Activated naive CD4-positive, alpha-beta T cell (primary cell): ENCODE measurements at regions not wholly inside any gene's neighbourhood (a gene's known extent, or its start where the extent isn't known, plus 50 kb on each side); places are given as distances from the start of the nearest gene placed in this dataset.
"Not testable (repeated sequence)": the region's sequence is repeated elsewhere in the genome, so short reads cannot be mapped to it uniquely, and the experiment has no call there.

Experiments
- DNase-seq, 4 experiments: peaks; one replicate each; lab custom pipeline; 2025; lab: John Stamatoyannopoulos, UW

DNA sequence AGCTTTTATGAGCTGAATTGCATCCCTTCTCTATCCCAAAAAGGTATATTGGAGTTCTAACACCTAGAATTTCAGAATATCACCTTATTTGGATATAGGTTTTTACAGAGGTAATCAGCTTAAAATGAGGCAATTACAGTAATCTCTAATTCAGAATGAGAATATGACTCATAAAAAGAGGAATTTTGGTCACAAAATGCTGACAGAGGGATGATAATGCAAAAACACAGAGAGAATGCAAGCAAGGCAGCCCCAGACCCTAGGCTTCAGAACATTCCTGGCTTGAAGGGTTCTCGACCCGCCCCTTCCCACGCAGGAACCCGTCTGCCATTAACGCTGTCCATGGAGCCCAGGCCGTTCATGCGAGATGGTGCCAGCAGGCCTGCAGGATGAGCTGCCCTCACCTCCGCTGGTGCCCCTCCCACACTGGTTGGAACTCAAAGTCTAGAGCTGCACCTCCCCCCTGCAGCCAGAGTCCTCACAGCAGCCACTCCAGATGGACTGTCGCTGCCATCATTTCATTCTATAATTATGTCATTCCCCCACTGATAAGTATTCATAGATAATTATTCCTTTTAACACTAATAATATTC is 1173.4 kb upstream of the ACO1 start:
- DNase-seq = no peak

DNA sequence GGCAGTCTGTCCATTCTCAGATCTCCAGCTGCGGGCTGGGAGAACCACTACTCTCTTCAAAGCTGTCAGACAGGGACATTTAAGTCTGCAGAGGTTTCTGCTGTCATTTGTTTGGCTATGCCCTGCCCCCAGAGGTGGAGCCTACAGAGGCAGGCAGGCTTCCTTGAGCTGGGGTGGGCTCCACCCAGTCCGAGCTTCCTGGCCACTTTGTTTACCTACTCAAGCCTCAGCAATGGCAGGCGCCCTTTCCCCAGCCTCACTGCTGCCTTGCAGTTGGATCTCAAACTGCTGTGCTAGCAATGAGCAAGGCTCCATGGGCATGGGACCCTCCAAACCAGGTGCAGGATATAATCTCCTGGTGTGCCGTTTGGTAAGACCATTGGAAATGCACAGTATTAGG is 1154.5 kb upstream of the ACO1 start:
- not testable (repeated sequence) for DNase-seq

DNA sequence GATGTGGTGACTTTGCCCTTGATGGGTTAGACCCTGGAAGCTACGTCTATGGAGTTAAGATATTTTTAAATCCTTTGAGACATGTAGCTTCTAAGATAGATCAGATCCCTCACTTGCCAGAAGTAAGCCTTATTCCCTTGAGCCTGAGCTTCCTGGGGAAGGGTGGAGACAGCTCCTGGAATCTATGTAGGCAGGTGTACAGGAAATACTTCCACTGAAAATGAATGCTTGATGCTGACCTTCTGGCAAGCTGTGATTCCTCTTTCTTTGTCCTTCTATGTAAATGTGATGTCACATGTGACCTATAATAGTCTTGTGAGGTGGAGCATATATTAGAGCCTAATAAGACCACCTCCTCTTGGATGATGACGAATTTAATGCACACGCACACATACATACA is 1152.0 kb upstream of the ACO1 start:
- DNase-seq = no peak

DNA sequence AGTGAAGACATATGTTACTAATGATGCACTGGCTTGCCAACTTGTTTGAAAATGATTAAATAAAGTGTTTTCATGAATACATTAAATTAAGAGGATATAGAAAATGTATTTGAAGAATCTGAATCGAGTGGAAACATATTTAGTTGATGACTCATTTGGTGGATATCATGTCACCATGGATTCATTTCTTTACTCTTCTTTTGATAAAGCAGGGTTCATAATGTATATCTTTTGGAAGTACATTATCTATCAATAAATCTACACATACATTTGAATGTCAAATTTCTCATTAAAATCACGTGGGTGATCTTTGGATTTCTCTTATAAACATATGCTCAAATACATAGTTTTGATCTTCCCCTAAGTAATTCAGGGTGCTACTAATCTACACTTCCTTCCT is 1148.1 kb upstream of the ACO1 start:
- DNase-seq = no peak

DNA sequence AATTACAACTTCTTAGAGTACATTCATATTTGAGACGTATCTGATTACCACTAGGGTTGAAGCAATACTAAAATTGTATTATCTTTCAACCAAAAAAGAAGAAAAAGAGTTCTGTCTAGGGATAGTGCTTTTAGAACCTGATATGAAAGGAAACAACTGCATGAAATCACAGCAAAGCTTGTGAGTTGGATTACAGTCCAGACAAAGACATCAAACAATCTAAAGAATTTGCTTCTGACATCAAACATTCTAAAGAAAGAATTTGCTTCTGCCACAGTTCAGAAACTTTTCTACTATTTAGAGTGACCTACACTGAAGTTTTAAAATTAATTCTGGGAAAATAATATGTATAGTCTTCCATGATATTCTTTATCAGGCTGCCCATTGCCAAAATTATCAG is 1141.1 kb upstream of the ACO1 start:
- DNase-seq = no peak

DNA sequence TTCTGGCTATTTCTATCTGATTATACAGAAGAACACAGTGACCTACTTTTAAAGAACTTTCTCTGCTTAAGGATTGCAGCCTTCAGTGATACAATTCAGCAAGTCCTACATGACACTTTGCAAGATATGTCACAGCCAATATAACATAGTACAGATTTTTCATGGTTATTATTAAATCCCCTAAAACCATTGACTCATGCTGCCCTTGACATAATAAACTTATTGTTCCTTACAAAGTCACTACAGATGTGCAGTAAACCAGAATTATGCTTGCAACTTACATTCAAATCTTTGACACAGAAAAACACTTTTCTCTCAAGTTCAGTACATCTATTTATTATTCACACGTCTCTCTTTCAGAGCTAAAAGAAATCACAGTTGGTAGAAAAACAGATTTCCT is 1136.3 kb upstream of the ACO1 start:
- no peak for DNase-seq

DNA sequence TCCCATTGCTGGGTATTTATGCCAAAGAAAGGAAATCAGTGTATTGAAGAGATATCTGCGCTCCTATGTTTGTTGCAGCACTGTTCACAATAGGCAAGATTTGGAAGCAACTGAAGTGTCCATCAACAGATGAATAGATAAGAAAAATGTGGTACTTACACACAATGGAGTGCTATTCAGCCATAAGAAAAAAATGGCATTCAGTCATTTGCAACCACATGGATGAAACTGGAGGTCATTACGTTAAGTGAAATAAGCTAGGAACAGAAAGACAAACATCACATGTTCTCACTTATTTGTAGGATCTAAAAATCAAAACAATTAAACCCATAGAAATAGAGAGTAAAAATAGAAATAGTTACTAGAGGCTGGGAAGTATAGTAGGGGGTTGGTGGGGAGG is 1133.1 kb upstream of the ACO1 start:
- no peak for DNase-seq

DNA sequence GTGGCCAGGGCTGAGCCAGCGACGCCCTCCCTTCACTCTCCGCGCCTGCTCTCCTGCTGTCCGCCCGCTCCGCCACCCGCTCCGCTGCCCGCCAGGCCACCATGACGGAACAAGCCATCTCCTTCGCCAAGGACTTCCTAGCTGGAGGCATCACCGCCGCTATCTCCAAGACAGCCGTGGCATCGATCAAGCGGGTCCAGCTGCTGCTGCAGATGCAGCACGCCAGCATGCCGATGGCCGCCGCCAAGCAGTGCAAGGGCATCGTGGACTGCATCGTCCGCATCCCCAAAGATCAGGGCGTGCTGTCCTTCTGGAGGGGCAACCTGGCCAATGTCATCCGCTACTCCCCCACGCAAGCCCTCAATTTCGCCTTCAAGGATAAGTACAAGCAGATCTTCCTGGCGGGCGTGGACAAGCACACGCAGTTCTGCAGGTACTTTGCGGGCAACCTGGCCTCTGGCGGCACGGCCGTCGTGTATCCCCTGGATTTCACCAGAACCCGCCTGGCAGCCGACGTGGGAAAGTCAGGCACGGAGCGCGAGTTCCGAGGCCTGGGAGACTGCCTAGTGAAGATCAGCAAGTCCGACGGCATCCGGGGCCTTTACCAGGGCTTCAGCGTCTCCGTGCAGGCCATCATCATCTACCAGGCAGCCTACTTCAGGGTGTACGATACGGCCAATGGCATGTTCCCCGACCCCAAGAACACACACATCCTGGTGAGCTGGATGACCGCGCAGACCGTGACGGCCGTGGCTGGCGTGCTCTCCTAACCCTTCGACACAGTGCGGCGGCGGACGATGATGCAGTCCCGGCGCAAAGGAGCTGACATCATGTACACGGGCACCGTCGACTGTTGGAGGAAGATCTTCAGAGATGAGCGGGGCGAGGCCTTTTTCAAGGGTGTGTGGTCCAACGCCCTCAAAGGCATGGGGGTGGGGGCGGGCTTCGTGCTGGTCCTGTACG is 1130.4 kb upstream of the ACO1 start:
- no peak for DNase-seq

DNA sequence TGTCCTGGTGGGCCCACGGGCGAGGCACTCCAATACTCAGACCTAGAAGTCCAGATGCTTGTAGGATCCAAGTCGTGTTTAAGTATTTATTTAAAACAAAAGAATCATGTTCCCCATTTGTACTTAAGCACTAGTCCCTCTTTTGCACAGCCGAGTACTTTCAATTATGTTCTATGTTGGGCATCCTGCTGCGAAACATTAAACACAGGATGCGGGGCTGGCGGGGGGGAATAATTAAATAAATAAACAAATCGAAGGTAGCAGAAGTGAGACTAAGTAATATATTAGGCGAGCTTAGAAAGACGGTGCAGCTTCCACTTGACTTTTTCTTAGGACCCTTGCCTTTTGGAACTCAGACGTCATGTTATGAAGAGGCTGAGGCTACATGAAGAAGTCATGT is 1129.2 kb upstream of the ACO1 start:
- no peak for DNase-seq

DNA sequence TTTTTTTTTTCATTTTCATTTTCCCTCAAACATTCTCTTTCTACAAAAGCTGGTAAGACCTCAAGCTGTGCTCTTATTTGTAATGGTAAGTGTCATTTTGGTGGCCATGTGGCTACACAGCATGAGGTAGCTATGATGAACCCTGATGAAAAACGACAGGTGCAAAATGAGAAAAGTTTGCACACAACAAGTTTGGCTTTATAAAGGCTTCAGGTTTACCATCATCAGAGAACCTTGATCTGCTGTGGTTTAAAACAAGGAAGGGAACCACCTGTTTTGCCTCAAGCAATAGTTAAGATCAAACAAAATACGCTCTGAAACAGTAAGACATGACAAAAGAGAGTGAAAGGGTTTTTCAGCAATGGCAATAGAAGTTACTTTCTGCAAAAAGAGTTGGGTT is 1124.6 kb upstream of the ACO1 start:
- DNase-seq = no peak

DNA sequence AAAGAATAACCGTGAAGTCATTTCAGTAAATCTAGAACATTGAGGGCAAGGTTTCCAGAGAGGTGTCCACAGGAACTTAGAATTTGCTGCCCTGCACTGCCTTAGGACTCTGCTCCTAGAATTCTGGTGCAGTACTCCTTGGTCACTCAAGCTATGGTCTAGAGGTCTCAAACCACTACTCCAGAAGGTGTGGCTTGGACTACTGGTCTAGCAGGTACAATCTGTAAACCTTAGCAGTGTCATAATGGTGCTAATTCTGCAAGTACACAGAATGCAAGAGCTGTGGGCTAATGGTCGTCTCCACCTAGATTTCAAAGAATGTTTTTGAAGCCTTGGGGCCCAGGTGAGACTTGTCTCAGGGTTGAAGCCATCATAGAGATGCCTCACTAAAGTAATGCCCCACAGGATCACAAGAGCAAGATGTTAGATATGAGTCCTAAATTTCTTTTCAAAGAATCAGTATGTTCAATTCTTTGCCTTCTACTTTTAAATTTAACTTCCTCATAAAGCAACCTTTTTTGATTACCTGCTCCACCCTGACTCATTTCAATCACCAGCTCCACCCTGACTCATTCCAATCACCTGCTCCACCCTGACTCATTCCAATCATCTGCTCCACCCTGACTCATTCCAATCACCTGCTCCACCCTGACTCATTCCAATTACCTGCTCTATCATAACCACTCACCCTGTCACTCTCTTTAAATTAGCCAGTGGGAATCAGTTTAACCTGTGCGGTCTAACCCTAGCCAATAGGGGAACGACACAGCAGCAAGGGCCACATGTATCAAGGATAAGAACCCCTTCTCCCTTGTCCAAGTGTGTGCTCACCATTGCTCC is 1111.8 kb upstream of the ACO1 start:
- no peak for DNase-seq

DNA sequence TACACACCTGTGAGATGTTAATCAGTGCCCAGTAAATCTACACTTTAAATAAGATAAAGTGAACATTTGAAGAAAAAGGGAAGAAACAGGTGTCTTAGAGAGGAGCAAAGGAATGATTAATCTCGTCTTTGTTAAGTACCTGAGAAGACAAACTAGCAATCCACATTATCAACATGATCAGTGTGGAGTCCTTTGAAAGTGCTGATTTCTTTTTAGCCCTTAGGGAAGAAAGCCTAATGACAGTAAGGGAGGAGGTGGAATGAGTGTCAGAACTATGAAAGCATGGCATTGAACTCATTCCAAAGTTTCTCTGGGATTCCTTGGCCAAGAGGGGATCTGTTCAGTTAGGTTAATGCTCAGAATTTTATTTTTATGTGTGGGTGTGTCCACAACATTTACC is 1109.0 kb upstream of the ACO1 start:
- no peak for DNase-seq

DNA sequence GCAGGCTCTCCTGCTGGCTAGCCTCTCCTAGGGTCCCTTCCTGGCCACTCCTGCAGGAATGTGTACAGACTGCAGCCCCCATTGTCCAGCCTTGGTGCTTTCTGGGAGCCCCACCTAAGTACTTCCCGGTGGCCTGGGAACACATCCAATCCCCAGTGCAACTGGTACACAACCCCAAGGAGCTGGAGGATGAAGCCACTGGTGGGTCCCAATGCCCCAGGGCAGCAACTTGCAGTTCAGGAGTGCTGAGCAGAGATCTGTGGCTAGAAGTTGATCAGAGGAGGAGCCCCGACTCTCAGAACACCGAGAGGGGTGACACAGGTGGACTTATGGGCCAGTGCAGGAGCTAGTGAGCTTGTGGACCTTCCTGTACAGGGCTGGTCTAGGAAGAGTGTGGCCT is 1093.7 kb upstream of the ACO1 start:
- no peak for DNase-seq

DNA sequence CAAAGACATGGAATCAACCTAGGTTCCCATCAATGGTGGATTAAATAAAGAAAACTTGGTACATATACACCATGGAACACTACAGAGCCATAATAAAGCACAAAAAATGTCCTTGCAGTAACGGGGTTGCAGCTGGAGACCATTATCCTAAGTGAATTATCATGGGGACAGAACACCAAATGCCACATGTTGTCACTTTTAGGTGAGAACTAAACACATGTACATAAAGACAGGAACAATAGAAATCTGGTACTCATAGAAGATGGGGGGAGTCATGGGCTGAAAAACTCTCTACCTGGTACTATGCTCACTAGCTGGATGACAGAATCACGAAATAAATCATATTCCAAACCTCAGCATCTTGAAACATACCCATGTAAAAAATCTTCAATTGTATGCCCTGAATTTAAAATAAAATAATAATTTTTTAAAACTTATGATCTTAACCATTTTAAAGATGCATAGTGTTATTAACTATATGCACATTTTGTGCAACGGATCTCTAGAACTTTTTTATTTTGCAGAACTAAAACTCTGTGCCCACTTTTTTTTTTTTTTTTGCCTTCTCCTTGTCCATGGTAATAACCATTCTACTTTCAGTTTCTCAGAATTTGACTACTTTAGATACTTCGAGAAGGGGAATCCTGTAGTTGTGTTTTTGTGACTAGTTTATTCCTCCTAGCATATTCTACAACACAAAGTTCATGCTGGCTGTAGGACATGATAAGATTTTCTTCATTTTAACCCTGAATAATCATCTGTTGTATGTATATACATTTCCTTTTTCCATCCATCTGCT is 1081.6 kb upstream of the ACO1 start:
- no peak for DNase-seq

DNA sequence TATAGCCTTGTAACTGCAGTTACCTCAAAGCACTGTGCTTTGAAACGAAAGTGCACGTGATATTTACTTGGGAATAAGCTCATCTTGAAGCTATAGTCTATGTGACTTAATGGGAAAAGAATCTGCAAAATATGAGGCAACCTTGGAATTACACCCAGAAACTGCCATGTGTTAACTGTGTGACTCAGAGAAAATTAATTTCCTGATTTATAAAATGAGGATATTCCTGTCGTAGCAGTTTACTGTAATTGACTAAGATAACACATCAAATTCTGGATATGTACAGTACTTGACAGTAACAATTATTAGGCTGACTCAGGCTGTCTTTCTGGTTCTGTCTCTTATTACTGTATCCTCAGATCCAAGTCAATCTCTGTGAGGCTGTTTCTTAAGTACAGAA is 1079.9 kb upstream of the ACO1 start:
- DNase-seq = no peak

DNA sequence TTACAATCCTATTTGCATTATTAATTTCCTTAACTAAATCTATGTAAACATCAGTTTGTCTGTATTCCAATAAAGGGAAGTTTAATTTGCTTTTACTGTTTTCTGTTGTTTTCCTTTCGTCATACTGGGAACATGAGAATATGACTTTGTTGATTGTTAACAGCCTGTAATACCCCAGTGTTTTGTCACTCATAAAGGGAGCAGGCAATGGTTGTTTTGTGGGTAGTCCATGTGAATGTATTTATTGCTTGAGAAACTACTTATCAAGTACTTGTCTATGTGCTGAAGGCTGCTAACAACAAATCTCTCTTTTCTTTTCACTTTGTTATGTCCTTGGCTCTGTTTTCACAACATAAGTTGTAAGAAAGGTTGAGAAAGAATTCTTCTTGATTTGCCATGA is 1070.2 kb upstream of the ACO1 start:
- DNase-seq = no peak

DNA sequence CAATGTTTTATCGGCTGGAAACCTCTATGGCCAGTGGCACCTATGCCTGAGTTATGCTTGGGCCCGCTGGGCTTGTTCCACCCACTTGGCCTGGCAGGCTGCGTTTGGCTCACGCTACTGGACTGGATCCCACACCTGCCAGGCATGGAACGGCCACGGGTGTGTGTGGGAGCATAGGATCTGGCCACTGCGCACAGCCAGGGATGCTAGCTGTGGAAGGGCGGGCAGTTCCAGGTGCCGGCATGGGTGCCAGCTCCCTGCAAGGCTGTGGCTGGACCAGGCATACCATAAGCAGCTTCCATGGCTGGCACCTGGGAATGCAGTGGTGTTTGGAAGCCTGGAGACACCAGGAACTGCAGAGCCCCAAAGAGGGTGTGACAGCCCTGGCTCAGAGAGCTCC is 1063.9 kb upstream of the ACO1 start:
- no peak for DNase-seq

DNA sequence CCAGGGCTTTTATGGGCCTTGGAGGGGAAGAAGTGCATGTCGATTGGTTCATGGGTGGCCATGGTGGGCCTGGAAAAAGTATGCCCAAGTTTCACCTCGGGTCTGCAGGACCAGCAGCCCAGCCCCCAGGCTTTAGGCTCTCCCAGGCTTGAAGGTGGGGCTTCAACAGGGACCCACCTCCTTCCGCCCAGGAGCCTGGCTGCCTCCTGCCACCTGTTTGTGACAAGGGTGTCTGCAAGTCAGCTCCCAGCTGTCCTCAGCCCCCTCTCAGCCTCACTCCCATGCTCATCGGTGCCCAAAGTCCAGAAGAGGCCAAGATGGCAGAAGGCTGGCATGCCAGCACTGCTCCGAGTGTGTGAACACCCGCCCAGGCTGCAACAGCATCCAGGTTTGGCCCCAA is 1063.2 kb upstream of the ACO1 start:
- no peak for DNase-seq

DNA sequence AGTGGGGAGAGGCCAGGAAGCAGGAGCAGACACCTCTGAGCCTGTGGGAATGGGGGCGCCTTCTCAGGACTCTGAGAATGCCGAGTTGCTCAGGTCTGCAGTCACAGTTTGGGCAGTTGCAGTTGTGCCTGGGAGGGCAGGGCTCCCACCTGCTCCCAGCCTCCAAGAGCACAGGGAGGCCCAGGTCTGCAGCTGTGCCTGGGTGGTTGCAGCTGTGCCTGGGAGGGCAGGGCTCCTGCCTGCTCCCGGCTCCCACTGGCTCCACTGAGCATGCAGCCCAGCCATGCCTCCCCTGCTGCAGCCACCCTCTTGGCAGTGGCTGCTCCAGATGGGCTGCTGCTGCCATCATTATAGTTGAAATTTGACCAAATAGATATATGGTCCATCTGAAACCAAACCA is 1062.8 kb upstream of the ACO1 start:
- DNase-seq = no peak

DNA sequence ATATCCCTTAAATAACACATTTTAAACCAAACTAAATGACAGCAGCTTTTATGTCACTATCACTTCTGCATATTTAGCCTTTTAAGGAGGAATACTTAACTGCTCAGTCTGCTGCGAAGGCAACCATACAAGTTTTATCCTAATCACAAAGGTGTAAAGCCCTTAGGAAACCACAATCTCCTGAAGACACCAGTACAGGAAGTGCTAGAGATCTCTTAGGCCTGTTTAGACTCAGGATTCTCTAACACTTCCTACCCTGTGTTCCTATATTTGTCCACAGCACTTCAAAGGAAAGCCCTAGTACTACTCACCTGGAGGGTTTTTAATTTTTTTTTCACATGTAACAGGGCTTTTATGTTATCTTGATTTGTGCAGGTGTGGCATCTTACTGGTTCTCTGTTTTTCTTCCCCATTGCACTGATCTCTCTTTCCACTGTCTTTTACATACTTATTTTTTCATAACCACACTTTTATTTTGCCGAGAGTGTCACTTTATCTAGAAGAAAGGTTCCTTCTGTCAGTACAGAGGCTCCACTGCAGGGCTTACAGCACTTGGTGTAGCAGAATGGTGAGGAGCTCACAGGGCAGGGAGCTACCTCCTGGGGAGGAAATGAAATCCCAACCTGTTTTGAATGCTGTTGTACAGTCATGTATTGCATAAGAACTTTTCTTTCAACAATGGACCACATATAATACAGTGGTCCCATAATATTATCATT is 1060.6 kb upstream of the ACO1 start:
- DNase-seq = no peak

DNA sequence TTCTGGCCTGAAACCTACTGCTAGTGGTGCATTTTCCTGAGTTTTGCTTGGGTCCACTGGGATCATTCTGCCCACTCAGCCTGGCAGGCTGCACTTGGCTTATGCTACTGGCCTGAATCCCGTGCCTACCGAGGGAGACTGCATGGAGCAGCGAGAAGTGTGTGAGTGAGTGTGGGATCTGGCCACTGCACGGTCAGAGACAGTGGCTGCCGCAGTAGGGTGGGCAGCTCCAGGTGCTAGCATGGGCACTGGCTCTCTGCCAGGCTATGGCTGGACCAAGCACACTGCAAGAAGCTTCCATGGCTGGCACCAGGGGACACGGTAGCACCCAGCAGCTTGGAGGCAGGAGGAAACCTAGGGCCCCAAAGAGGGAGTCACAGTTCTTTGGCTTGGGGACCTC is 1058.7 kb upstream of the ACO1 start:
- DNase-seq = no peak
